ENCODE measurements at regions not wholly inside any gene's neighbourhood (a gene's known extent, or its start where the extent isn't known, plus 50 kb on each side); places are given as distances from the start of the nearest gene placed in this dataset.

DNA sequence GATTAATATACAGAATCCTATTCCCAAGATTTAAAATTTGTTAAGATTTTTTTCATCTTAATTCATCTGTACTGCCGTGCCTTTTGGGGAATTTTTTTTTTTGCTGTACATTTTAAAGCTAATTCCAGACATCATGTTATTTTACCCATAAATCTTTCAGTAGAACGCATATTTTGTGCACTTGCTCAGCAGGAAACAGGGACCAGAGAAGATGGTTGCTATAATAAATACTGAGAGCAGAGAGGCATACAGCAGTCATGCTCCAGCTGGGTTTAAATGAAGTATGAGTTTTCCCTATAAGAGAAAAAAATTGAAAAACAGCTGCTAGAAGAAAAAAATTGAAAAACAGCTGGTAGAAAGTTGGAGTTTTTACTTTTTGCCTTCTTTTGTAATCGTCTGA lies 196.9 kb upstream of the PUM3 start:
- TF ChIP-seq, protein P1, sequence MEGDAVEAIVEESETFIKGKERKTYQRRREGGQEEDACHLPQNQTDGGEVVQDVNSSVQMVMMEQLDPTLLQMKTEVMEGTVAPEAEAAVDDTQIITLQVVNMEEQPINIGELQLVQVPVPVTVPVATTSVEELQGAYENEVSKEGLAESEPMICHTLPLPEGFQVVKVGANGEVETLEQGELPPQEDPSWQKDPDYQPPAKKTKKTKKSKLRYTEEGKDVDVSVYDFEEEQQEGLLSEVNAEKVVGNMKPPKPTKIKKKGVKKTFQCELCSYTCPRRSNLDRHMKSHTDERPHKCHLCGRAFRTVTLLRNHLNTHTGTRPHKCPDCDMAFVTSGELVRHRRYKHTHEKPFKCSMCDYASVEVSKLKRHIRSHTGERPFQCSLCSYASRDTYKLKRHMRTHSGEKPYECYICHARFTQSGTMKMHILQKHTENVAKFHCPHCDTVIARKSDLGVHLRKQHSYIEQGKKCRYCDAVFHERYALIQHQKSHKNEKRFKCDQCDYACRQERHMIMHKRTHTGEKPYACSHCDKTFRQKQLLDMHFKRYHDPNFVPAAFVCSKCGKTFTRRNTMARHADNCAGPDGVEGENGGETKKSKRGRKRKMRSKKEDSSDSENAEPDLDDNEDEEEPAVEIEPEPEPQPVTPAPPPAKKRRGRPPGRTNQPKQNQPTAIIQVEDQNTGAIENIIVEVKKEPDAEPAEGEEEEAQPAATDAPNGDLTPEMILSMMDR (IDR thresholded peaks at IDR 0.05), result no peak
- no peak for TF ChIP-seq CREM (CRISPR knock-in tag; IDR thresholded peaks at IDR 0.05)

All from WTC11 (cell line).